ENCODE measurements at regions not wholly inside any gene's neighbourhood (a gene's known extent, or its start where the extent isn't known, plus 50 kb on each side); places are given as distances from the start of the nearest gene placed in this dataset.

DNA sequence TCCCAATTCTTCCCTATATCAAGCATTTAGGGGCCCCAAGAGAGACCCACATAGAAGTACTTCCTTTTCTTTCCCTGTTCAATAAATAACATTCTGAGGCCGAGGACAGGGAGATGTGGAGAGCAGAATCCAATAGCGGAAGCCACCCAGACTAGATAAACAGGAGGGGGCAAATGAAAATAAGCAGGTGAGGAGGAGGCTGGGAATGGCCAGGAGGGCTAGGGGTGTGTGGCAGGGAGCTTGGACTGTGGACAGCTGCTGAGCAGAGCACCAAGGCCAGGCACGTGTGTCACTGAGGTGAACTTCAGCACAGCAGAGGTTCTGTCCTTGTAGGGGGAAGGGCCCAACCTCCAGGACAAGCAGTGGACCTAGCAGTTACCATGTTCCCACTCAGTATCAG is 339.2 kb downstream of the FOXA2 start:
- ChIA-PET POLR2A (no interaction called here), CTCF (no interaction called here)
- no peak for DNase-seq (ENCODE audit: low read depth)
- Histone ChIP-seq H3K27me3 (ENCODE audit: control insufficient read depth, insufficient read depth, low read length) (no peaks in the 10 kb centered on the region), H3K4me3 (ENCODE audit: low read depth, low read length) (no peak overlapping the region), H3K36me3 (ENCODE audit: control insufficient read depth, insufficient read depth, low read length) (no peaks in the 10 kb centered on the region)
- TF ChIP-seq, protein P1, sequence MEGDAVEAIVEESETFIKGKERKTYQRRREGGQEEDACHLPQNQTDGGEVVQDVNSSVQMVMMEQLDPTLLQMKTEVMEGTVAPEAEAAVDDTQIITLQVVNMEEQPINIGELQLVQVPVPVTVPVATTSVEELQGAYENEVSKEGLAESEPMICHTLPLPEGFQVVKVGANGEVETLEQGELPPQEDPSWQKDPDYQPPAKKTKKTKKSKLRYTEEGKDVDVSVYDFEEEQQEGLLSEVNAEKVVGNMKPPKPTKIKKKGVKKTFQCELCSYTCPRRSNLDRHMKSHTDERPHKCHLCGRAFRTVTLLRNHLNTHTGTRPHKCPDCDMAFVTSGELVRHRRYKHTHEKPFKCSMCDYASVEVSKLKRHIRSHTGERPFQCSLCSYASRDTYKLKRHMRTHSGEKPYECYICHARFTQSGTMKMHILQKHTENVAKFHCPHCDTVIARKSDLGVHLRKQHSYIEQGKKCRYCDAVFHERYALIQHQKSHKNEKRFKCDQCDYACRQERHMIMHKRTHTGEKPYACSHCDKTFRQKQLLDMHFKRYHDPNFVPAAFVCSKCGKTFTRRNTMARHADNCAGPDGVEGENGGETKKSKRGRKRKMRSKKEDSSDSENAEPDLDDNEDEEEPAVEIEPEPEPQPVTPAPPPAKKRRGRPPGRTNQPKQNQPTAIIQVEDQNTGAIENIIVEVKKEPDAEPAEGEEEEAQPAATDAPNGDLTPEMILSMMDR (IDR thresholded peaks at IDR 0.05; ENCODE audit: insufficient read depth, low read depth, low read length): no peak

DNA sequence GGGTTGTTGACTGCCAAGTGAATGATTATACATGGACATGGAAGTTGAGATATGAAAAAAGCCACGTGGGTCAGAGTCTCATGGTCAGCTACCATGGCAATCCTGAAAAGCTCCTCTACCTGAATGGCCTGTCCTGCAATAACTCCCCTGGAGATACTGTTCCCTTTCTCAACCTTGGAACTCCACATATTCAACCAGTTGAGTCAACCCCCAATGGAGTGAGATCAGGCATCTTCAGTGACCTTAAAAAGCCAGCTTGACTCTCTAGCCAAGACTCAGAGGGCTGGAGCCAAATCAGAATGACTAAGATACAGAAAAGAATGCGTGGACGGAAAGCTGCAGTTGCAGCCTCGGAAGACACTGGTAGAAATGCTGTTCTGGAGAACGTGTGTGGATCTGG is 341.3 kb downstream of the FOXA2 start:
- CTCF ChIA-PET: no interaction called here
- TF ChIP-seq, protein P1 (IDR thresholded peaks at IDR 0.05; ENCODE audit: insufficient read depth, low read depth, low read length): no peak
- DNase-seq (ENCODE audit: low read depth): no peak
- Histone ChIP-seq H3K36me3 (ENCODE audit: control insufficient read depth, insufficient read depth, low read length) (no peaks in the 10 kb centered on the region), H3K27me3 (ENCODE audit: control insufficient read depth, insufficient read depth, low read length) (no peaks in the 10 kb centered on the region), H3K4me3 (ENCODE audit: low read depth, low read length) (no peak overlapping the region)
- POLR2A ChIA-PET: no interaction called here

DNA sequence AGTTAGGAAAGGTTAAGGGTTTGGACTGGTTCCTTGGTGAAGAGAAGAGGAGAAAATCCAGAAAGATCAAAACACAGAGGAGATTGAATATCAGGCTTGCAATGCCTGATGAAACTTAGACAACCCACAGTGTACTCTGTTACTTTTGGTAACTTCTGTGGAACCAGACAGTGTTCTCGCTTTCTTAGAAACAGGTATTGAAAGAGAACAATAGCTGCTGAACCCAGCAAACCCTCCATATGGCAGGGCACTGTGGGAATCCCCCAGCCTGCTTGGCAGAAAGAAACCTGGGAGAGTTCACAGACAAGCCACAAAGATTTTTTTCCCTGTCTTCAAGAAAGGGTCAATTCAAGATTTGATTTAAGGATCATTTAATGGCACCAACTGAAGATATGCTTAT is 342.8 kb downstream of the FOXA2 start:
- no peaks in the 10 kb centered on the region for H3K27me3 ChIP-seq (ENCODE audit: control insufficient read depth, insufficient read depth, low read length)
- ChIA-PET CTCF (no interaction called here), POLR2A (no interaction called here)
- TF ChIP-seq, protein P1 (IDR thresholded peaks at IDR 0.05; ENCODE audit: insufficient read depth, low read depth, low read length): no peak
- H3K4me3 ChIP-seq (ENCODE audit: low read depth, low read length): no peak overlapping the region
- no peak for DNase-seq (ENCODE audit: low read depth)
- H3K36me3 ChIP-seq (ENCODE audit: control insufficient read depth, insufficient read depth, low read length): no peaks in the 10 kb centered on the region

DNA sequence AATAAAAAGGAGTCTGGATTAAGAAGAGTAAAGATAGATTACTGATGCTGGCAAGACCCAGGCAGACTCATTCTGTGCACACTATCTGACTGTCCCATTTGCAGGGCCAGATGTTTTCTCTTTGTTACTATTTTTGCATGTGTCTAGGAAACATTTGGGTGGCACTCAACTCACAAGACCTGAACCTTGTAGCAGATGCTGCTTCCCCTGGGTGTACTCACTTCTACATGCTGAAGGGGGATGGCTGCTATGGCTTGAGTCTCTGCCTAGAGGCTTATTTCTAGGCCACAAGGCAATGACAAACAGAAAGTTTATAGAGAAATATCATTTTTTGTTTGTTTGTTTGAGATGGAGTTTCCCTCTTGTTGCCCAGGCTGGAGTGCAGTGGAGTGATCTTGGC is 351.4 kb downstream of the FOXA2 start:
- DNase-seq (ENCODE audit: low read depth): no peak
- TF ChIP-seq, protein P1 (IDR thresholded peaks at IDR 0.05; ENCODE audit: insufficient read depth, low read depth, low read length): no peak
- Histone ChIP-seq H3K4me3 (ENCODE audit: low read depth, low read length) (no peak overlapping the region), H3K36me3 (ENCODE audit: control insufficient read depth, insufficient read depth, low read length) (no peaks in the 10 kb centered on the region), H3K27me3 (ENCODE audit: control insufficient read depth, insufficient read depth, low read length) (no peaks in the 10 kb centered on the region)
- POLR2A ChIA-PET: no interaction called here
- CTCF ChIA-PET: no interaction called here

DNA sequence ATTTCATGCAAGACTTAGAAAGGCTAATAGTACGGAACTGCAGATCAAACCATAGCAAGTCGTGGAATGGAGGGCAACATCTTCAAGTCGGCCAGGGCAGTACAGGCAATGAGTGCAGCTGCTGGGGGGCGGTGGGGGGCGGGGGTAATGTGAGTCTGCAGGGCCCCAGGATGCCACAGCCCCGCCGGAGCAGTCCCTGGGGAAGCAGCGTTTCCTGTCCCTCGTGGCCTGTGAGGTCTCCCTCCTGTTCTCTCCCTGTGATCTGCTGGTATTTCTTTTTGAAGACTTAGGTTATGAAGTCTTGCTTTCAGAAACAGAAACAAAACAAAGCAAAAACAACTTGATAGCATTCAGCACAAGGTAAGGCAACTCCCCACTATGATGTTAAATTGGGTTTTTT is 351.9 kb downstream of the FOXA2 start:
- no peak overlapping the region for H3K4me3 ChIP-seq (ENCODE audit: low read depth, low read length)
- TF ChIP-seq, protein P1 (IDR thresholded peaks at IDR 0.05; ENCODE audit: insufficient read depth, low read depth, low read length): no peak
- H3K36me3 ChIP-seq (ENCODE audit: control insufficient read depth, insufficient read depth, low read length): no peaks in the 10 kb centered on the region
- ChIA-PET CTCF (no interaction called here), POLR2A (no interaction called here)
- no peak for DNase-seq (ENCODE audit: low read depth)
- H3K27me3 ChIP-seq (ENCODE audit: control insufficient read depth, insufficient read depth, low read length): no peaks in the 10 kb centered on the region

Measured in BJ (cell line).